A673 (cell line): ENCODE measurements at regions not wholly inside any gene's neighbourhood (a gene's known extent, or its start where the extent isn't known, plus 50 kb on each side); places are given as distances from the start of the nearest gene placed in this dataset.

Source experiments
- CTCF ChIP-seq: fragments of 300-800, 200-600 bp; sonication (generic); conservative IDR thresholded peaks from 2 replicates; pipeline ENCODE4 v1.5.1; 2017; ENCODE audit warnings: low read depth, mild to moderate bottlenecking, antibody characterized with exemption, low read length, moderate library complexity, mixed read lengths
- EZH2 ChIP-seq: fragments of 200-600 bp; sonication (generic); IDR thresholded peaks from 2 replicates; pipeline ENCODE4 v1.6.1; 2017; ENCODE audit warnings: borderline replicate concordance, low read depth, mild to moderate bottlenecking, mixed read lengths, antibody characterized with exemption, low read length; ENCODE audit not compliant: poor library complexity, severe bottlenecking

- TF ChIP-seq EZH2, result no peak
- TF ChIP-seq CTCF, result no peak
These were observed 457.1 kb downstream of the LPIN1 start for GRCh38 chr2:12203528-12203927.
